HG03460 (cell line): ENCODE measurements at regions not wholly inside any gene's neighbourhood (a gene's known extent, or its start where the extent isn't known, plus 50 kb on each side); places are given as distances from the start of the nearest gene placed in this dataset.
"Not testable (repeated sequence)": the region's sequence is repeated elsewhere in the genome, so short reads cannot be mapped to it uniquely, and the experiment has no call there.

ENCODE experiments used
- ATAC-seq: cut with Tn5 transposase; IDR thresholded peaks from one replicate; pipeline ENCODE4 v1.9.1; 2021; ENCODE audit not compliant: unreplicated experiment

- no peak for ATAC-seq
These were observed 1352.2 kb upstream of the PRR20A start for GRCh38 chr13:55788548-55788947.

- no peak for ATAC-seq
These were observed 1348.0 kb upstream of the PRR20A start for GRCh38 chr13:55792544-55793193.

- ATAC-seq, result no peak
These were observed 1325.2 kb upstream of the PRR20A start for GRCh38 chr13:55815458-55816033.

DNA sequence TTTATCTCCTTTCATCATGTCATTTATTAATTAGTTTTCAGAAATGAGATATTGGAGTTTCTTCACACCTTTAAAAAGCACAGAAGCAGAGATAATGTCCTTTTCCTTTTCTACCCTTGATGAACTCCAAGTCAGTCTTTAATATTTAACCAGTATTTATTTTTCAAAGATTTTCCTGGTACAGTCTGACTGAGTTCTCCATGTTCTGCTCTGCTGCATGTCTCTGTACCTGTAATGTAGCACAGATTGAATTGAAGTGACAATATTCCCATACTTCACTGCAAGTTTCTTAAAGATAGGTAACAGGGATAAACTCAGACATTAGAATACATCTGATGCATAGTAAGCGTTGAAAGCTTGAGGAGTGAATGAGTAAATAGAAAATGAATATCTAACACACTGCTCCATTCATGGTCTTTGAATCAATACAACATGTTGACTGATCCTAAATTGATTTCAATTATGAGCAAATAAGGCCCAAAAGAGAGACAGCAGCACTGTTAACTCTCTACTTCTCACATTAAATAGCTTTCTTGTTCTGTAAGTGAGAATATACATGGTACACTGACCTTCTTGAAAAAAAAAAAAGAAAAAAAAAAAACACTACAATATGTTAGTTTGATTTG lies 1323.6 kb upstream of the PRR20A start:
- no peak for ATAC-seq

GRCh38 chr13:55820817-55821216 lies 1319.9 kb upstream of the PRR20A start:
- ATAC-seq, result no peak

DNA sequence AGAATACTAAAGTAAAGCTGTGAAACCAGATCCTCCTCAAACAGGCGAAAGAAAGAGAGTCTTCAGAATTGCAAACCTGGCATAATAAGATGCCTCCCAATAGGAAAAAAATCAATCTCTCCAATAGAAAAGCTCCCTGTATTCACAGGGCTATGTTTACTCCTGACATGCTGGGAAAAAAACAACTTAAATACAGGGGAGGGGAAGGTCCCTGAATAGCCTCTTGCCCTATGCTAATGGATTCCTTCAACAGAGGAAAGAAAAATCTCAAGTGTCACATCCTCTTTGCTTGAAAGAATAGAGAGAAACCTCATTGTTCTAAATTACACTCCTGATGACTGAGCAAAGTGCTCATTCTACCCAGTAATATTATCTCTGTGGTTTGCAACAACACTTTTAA lies 1271.1 kb upstream of the PRR20A start:
- no peak for ATAC-seq

- no peak for ATAC-seq
These were observed 1253.2 kb upstream of the PRR20A start for GRCh38 chr13:55887561-55887960.

DNA sequence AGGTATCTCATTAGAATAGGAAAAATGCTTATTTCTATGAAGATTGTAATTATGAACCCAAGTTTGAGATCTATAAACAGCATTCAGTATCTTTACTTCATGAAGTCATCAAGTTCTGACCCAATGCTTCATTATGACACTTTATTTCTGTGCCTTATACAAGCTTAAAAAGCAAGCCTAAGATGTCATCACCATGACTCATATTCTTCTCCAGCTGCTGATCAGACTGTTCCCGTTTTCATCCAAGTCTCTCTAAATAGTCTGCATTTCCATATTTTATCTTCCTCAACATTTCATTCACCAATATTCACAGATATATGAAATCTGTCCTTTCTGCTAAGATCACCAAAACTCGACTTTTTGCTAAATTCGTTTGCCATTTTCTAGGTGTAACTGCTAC lies 1247.2 kb upstream of the PRR20A start:
- no peak for ATAC-seq

GRCh38 chr13:55937180-55937579 lies 1203.5 kb upstream of the PRR20A start:
- ATAC-seq, result no peak

- ATAC-seq, result no peak
These were observed 1192.5 kb upstream of the PRR20A start for GRCh38 chr13:55948175-55948574.

DNA sequence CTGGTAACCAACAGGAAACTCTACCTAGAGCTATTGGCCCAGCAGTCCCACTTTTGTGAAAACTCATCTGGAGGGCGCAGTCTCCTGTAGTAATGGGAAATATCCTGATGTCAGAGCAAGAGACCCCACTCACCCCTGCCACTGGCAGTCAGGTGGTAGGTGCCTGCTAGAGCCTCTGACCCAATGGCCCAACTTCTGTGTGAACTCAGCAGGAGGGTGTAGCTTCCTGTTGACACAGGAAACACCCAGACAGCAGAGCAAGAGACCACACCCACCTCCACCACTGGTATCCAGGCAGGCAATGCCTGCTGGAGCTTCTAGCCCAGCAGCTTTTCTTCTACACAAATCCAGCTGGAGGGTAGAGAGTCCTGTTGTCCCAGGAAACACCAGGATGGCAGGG lies 1176.8 kb upstream of the PRR20A start:
- no peak for ATAC-seq

GRCh38 chr13:55967055-55967454 lies 1173.7 kb upstream of the PRR20A start:
- ATAC-seq, result no peak

- ATAC-seq, result no peak
These were observed 1163.3 kb upstream of the PRR20A start for GRCh38 chr13:55977436-55977835.

GRCh38 chr13:55981381-55981780 lies 1159.3 kb upstream of the PRR20A start:
- no peak for ATAC-seq

DNA sequence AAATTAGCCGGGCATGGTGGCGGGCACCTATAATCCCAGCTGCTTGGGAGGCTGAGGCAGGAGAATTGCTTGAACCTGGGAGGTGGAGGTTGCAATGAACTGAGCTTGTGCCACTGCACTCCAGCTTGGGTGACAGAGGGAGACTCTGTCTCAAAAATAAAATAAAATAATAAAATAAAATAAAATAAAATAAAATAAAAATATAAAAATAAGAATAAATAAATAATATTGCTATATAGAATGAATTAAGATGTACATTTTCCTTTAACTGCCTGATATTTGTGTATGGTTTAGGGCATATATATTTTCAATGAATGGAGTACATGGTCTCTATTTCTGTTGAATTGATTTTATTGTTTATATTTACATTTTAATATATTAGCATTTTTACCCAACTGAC lies 1156.7 kb upstream of the PRR20A start:
- ATAC-seq, result not testable (repeated sequence)

- no peak for ATAC-seq
These were observed 1150.1 kb upstream of the PRR20A start for GRCh38 chr13:55990631-55991030.

DNA sequence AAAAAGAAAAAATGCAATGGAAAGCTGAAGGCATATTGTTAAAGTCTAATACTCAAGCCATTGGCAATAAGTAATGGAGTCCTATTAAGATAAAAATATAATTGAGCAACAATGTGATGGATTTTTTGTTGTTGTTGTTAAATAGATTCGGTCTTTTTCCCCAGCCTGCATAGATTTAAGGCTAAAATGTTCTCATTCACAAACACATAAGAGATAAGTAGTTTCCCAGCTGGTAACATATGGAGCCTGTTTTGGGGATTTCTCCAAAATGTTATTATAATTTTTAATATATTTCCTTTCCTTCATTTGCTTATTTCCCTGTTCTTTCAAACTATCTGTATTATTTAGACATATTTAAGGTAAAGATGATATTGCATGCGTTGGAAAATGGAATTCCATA lies 1149.1 kb upstream of the PRR20A start:
- ATAC-seq, result no peak

- ATAC-seq, result no peak
These were observed 1148.6 kb upstream of the PRR20A start for GRCh38 chr13:55992145-55992544.

GRCh38 chr13:55999709-56000108 lies 1141.0 kb upstream of the PRR20A start:
- ATAC-seq, result no peak

DNA sequence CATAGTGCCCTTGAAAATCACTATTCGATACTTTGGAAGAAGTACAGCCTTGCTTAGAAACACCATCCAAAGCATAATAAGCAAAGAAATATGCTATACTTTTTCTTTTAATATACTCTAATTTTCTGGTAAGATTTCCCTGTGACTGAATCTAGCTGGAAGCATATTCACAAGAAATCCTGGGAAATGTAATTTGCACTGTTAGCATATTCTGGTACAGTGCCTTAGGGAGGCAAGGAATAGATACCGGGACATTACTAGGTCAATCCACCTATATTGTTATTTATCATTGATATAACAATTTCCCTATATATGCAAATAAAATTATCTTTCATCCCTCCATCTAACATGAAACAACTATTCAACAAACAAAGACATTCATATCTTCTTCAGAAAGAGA lies 1131.3 kb upstream of the PRR20A start:
- no peak for ATAC-seq

- no peak for ATAC-seq
These were observed 1128.1 kb upstream of the PRR20A start for GRCh38 chr13:56012644-56013043.

DNA sequence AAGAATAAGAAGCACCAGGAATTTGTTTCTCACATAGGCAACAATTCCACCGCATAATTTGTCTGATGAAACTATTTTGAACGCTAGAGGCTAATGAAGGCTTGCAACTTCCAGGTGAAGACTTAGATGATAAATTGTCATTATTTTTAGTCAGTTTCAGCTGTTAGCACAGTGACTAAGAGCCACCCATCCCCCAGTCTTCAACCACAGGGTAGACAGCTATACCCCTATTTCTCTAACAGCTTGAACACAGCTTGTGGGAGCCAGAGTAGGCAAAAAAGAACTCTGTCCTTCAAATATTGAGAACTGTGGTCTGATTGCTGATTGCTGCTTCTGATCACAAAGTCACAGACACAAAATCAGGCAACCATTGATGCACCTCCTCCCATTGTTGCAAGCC lies 1124.8 kb upstream of the PRR20A start:
- no peak for ATAC-seq

GRCh38 chr13:56019606-56020005 lies 1121.1 kb upstream of the PRR20A start:
- no peak for ATAC-seq
